GM12872 (cell line): ENCODE measurements at regions not wholly inside any gene's neighbourhood (a gene's known extent, or its start where the extent isn't known, plus 50 kb on each side); places are given as distances from the start of the nearest gene placed in this dataset.

ENCODE experiments used
- TF ChIP-seq, protein P1 (sequence below): IDR thresholded peaks from 3 replicates; pipeline ENCODE4 v1.5.1; 2011; ENCODE audit warnings: low read depth, mild to moderate bottlenecking, low read length, moderate library complexity; ENCODE audit not compliant: insufficient read depth

DNA sequence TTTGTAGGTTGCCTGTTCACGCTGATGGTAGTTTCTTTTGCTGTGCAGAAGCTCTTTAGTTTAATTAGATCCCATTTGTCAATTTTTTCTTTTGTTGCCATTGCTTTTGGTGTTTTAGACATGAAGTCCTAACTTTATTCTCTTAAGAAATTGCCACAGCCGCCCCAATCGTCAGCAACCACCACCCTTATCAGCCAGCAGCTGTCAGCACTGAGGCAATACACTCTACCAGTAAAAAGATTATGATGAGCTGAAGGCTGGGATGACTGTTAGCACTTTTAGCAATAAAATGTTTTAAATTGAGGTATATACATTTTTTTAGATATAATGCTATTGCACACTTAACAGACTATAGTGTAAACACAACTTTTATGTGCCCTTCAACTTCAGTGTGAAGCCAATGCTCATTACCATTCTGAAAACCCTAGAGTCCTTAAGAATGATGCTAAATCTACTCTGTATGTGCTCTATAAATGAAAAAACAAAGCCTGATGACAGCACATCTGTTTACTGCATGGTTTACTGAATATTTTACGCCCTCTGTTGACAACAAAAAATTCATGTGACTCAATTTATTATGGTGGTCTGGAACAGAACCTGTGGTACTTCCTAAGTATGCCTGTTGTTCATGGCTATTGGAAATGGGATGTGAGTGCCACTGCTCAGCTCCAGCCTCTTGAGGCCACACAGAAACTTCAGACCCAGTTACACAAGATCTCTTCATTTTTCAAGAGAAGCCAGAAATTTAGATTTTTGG lies 197.4 kb downstream of the DUSP6 start:
- TF ChIP-seq, protein P1, sequence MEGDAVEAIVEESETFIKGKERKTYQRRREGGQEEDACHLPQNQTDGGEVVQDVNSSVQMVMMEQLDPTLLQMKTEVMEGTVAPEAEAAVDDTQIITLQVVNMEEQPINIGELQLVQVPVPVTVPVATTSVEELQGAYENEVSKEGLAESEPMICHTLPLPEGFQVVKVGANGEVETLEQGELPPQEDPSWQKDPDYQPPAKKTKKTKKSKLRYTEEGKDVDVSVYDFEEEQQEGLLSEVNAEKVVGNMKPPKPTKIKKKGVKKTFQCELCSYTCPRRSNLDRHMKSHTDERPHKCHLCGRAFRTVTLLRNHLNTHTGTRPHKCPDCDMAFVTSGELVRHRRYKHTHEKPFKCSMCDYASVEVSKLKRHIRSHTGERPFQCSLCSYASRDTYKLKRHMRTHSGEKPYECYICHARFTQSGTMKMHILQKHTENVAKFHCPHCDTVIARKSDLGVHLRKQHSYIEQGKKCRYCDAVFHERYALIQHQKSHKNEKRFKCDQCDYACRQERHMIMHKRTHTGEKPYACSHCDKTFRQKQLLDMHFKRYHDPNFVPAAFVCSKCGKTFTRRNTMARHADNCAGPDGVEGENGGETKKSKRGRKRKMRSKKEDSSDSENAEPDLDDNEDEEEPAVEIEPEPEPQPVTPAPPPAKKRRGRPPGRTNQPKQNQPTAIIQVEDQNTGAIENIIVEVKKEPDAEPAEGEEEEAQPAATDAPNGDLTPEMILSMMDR = no peak

DNA sequence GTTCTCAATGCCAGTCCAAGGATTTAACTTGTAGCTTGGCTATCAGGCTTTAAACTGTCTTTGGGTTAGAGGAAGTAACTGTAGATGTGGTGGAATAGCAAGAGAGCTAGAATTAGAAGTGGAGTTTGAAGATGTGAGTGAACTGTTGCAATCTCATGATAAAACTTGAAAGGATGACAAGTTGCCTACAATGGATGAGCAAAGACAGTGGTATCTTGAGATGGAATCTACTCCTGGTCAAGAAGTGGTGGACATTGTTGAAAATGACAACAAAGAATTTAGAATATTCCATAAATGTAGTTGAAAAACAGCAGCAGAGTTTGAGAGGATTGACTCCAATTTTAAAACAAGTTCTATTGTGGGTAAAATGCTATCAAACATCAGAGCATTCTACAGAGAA lies 199.0 kb downstream of the DUSP6 start:
- TF ChIP-seq, protein P1 = no peak

DNA sequence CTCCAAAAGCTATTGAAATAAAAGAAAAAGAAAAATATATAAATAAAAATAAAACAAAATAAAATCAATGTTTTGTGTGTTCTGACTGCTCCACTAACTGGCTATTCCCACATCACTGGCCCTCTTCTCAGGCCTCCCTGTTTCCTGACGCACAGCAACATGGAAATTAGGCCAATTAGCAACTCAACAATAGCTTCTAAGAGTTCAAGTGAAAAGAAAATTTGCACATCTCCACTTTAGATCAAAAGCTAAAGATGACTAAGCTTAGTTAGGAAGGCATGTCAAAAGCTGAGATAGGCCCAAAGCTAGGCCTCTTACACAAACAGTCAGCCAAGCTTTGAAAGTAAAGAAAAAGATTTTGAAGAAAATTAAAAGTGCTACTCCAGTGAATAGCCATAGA lies 200.8 kb downstream of the DUSP6 start:
- TF ChIP-seq, protein P1 = no peak

DNA sequence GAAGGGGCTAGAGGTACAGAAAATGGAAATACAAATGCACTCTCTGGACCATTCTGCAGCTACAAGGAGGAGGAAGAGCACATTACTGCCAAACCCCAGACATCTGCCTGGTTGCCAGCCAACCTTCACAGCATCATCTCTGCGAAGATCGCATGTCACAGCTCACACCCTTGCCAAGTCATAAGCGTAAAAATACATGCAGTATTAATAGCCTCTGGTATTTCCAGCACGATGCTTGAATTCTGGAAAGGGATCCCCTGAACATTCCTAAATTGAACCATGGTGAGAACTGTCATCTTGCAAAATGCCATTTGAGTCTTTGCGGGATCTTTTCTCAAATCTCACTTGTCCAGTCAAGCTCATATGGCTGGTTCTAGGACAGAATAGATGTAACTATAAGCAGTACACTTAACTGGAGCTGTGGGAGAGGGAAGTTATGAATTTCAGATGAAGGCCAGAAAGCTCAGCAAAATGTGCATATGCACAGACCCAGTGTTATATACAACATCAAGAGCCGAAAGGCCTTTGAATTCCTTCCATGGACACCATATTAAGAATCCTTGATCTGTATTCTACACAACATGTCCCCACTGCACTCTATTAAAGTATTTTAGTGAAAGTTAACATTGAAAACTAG lies 211.6 kb downstream of the DUSP6 start:
- TF ChIP-seq, protein P1 = no peak

DNA sequence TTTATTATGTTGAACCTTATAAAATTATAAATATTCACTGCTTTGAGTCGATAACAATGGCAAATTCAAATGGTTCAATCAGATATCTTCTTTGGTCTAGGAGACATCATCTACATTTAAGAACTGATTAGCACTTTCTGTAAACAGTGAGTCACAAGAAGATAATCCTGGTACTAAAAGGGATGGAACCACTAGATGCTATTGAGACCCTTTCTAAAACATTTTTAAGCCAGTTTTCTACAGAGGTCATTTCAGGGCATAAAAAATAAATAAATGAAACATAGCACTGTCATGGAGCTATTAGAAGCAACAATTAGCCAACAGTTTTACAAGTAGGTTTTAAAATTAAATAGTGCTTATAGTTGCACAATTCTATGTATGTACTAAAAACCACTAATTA lies 212.2 kb downstream of the DUSP6 start:
- TF ChIP-seq, protein P1 = no peak

DNA sequence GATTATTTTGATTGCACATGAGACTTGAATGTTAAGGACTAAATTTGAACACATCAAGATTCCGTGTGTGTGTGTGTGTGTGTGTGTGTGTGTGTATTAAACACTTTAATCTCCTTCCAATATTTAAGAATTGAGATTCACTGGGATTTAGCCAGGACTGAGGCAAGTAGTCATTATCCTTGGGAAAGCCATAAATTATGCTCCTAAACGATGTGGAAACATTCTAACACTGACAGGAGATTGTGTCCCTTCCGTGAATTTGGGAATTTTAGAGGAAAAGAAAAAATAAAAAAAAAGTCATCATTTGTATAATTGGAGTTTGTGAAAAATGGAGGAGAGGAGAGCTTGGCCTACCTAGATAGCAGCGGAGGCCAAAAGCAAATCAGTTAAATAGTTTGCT lies 212.9 kb downstream of the DUSP6 start:
- TF ChIP-seq, protein P1 = no peak

DNA sequence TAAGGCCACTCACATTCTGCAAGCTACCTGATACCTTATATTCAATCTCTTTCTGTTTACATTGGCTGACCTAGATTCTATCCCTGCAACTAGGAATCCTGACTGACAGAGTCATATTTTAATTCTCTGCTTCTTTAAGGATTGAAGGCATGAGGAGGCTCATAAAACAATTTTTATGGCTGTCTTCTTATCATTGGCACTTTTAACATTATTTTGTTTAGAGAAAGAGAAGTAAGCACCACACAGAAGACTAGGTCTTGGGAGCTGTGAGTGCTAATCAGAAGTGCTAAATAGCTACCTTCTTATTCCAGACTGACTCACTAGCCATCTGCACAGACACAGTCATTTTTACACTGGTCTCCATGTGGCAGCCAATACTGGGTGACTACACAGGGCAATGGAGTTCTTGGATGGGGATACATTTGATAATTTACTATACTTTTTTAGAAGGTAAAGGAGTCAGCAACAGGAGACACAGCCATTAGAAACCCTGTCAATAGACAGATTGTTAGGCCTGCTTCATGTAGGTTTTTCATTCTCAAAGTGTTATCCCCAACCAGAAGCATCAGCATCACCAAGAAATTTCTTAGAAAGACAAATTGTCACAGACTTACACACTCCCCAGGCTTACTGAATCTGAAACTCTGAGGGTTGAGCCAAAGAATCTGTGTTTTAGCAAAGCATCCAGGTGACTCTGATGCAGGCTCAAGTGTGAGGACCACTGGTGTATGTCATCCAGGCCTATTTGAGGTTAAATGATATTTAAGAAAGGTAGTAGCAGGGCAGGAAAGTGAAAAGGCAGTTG lies 214.1 kb downstream of the DUSP6 start:
- TF ChIP-seq, protein P1 = no peak
